ENCODE measurements at regions not wholly inside any gene's neighbourhood (a gene's known extent, or its start where the extent isn't known, plus 50 kb on each side); places are given as distances from the start of the nearest gene placed in this dataset.

DNA sequence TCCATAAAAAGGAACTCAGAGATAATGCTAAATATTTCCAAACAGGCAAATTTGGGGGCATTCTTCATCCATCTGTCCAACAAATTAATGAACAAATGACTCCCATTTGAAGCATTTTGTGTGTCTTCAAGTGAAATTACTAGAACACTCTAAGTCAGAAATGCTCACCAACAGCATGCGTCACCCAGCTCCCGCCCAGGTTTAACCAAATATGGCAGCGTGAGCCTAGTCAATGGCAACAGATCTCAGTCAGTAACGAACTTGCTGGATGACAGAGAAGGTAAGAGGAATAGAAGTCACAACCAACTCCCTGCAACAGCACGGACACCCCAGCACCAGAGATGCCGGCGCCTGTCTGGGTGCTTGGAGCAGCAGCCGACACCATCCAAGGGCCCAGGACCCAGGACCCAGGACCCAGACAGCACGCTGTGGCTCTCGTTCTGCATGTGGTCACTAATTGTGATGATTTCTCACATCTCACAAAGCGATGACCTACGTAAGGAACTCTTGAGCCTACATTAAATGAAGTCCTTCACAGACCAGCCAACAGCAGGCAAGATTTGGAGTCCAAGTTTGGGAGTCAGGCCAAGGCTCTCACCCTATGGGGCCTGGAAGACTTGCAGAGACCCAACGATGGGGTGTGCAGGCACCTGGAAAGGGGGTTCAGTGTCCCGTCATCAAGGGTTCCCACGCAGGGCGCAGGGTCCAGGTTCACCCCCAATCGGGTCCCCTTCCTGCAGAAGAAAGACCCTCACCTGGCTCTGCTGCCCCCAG, 556.9 kb downstream of the BRD1 start:
- H3K9me3 ChIP-seq (ENCODE audit: control insufficient read depth, insufficient read depth, low read length), result no peaks in the 10 kb centered on the region
- H3F3A ChIP-seq (ENCODE audit: control insufficient read depth, insufficient read depth), result no peaks in the 10 kb centered on the region
- H3K4me3 ChIP-seq (ENCODE audit: low read length), result no peak overlapping the region
- H3K4me1 ChIP-seq (ENCODE audit: control insufficient read depth, low read length), result no peaks in the 10 kb centered on the region
- no peaks in the 10 kb centered on the region for H3K79me2 ChIP-seq (ENCODE audit: control insufficient read depth, low read length)
- no peaks in the 10 kb centered on the region for H3K36me3 ChIP-seq (ENCODE audit: control insufficient read depth, low read length)
- no peak overlapping the region for H3K27ac ChIP-seq (ENCODE audit: low read depth, low read length)
- no peak overlapping the region for H3K4me2 ChIP-seq (ENCODE audit: low read length)
- TF ChIP-seq, protein P1, sequence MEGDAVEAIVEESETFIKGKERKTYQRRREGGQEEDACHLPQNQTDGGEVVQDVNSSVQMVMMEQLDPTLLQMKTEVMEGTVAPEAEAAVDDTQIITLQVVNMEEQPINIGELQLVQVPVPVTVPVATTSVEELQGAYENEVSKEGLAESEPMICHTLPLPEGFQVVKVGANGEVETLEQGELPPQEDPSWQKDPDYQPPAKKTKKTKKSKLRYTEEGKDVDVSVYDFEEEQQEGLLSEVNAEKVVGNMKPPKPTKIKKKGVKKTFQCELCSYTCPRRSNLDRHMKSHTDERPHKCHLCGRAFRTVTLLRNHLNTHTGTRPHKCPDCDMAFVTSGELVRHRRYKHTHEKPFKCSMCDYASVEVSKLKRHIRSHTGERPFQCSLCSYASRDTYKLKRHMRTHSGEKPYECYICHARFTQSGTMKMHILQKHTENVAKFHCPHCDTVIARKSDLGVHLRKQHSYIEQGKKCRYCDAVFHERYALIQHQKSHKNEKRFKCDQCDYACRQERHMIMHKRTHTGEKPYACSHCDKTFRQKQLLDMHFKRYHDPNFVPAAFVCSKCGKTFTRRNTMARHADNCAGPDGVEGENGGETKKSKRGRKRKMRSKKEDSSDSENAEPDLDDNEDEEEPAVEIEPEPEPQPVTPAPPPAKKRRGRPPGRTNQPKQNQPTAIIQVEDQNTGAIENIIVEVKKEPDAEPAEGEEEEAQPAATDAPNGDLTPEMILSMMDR (IDR thresholded peaks at IDR 0.05; ENCODE audit: low read depth, low read length, poor library complexity, severe bottlenecking), result no peak
- no peak for TF ChIP-seq EZH2phosphoT487 (IDR thresholded peaks at IDR 0.05; ENCODE audit: borderline replicate concordance, low read length)
- no peaks in the 10 kb centered on the region for H4K20me1 ChIP-seq (ENCODE audit: control insufficient read depth, insufficient read depth, low read depth, low read length)
- H3K27me3 ChIP-seq (ENCODE audit: control insufficient read depth, low read length), result no peaks in the 10 kb centered on the region
- no peaks in the 10 kb centered on the region for H3K9me2 ChIP-seq (replicated peaks; ENCODE audit: control insufficient read depth, low read length)

DNA sequence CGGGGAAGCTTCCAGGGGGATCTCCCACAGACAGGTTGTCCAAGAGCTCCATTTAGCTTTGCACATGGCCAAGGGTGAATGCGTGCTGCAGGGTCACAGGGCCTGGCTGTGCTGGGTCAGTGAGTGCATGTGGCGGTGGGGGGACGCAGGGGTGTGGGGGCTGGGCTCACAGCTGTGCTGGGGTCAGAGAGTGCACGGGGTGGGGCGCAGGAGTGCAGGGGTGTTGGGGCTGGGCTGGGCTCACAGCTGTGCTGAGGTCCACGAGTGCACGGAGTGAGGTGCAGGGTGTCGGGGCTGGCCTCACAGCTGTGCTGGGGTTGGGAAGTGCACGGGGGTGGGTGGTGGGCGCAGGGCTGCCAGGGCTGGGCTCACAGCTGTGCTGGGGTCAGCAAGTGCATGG, 557.7 kb downstream of the BRD1 start:
- no peaks in the 10 kb centered on the region for H3F3A ChIP-seq (ENCODE audit: control insufficient read depth, insufficient read depth)
- H3K27ac ChIP-seq (ENCODE audit: low read depth, low read length), result no peak overlapping the region
- H3K36me3 ChIP-seq (ENCODE audit: control insufficient read depth, low read length), result no peaks in the 10 kb centered on the region
- H3K9me3 ChIP-seq (ENCODE audit: control insufficient read depth, insufficient read depth, low read length), result no peaks in the 10 kb centered on the region
- no peak for TF ChIP-seq EZH2phosphoT487 (IDR thresholded peaks at IDR 0.05; ENCODE audit: borderline replicate concordance, low read length)
- H4K20me1 ChIP-seq (ENCODE audit: control insufficient read depth, insufficient read depth, low read depth, low read length), result no peaks in the 10 kb centered on the region
- no peak overlapping the region for H3K4me3 ChIP-seq (ENCODE audit: low read length)
- H3K27me3 ChIP-seq (ENCODE audit: control insufficient read depth, low read length), result no peaks in the 10 kb centered on the region
- no peaks in the 10 kb centered on the region for H3K9me2 ChIP-seq (replicated peaks; ENCODE audit: control insufficient read depth, low read length)
- no peaks in the 10 kb centered on the region for H3K4me1 ChIP-seq (ENCODE audit: control insufficient read depth, low read length)
- no peaks in the 10 kb centered on the region for H3K79me2 ChIP-seq (ENCODE audit: control insufficient read depth, low read length)
- no peak overlapping the region for H3K4me2 ChIP-seq (ENCODE audit: low read length)

DNA sequence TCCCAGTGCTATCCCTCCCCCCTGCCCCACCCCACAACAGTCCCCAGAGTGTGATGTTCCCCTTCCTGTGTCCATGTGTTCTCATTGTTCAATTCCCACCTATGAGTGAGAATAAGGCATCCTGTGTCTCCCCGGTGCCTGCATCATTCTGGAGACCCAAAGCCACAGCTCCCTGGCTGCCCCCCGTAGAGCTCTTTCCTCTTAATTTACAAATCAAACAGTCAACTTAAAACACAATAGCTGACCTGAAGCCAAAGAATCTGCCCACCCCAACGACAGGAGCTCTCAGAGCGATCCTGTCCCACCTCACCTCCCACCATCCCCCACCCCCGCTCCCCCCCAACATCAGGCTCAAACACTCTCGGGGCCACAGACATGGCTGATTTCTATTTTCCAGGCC, 558.3 kb downstream of the BRD1 start:
- Histone ChIP-seq H3K9me3 (ENCODE audit: control insufficient read depth, insufficient read depth, low read length) (no peaks in the 10 kb centered on the region), H3K9me2 (replicated peaks; ENCODE audit: control insufficient read depth, low read length) (no peaks in the 10 kb centered on the region), H3K36me3 (ENCODE audit: control insufficient read depth, low read length) (no peaks in the 10 kb centered on the region), H3K4me1 (ENCODE audit: control insufficient read depth, low read length) (no peaks in the 10 kb centered on the region), H4K20me1 (ENCODE audit: control insufficient read depth, insufficient read depth, low read depth, low read length) (no peaks in the 10 kb centered on the region), H3F3A (ENCODE audit: control insufficient read depth, insufficient read depth) (no peaks in the 10 kb centered on the region), H3K4me3 (ENCODE audit: low read length) (no peak overlapping the region), H3K79me2 (ENCODE audit: control insufficient read depth, low read length) (no peaks in the 10 kb centered on the region), H3K4me2 (ENCODE audit: low read length) (no peak overlapping the region), H3K27ac (ENCODE audit: low read depth, low read length) (no peak overlapping the region), H3K27me3 (ENCODE audit: control insufficient read depth, low read length) (no peaks in the 10 kb centered on the region)
- TF ChIP-seq, protein P1 (IDR thresholded peaks at IDR 0.05; ENCODE audit: low read depth, low read length, poor library complexity, severe bottlenecking), result no peak

DNA sequence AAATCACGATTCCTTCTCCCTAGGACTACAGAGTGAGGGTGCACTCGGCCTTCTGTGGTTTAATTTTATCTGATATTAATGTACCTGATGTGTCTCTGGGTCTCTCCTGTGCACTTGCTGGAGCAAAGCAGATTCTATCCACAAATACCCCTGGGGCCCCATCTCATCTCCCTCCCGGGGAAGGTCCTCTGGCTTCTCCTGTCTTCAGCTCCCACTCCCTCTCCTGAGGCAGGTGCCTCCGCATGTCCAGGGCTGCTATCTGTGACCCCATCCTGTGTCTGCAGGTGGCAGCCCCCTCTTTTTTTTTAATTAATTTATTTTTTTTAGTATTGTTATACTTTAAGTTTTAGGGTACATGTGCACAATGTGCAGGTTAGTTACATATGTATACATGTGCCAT, 558.7 kb downstream of the BRD1 start:
- no peak for TF ChIP-seq EZH2phosphoT487 (IDR thresholded peaks at IDR 0.05; ENCODE audit: borderline replicate concordance, low read length)
- TF ChIP-seq, protein P1 (IDR thresholded peaks at IDR 0.05; ENCODE audit: low read depth, low read length, poor library complexity, severe bottlenecking), result no peak
- no peaks in the 10 kb centered on the region for H4K20me1 ChIP-seq (ENCODE audit: control insufficient read depth, insufficient read depth, low read depth, low read length)

More for the DNA sequence above, 558.7 kb downstream of the BRD1 start:
- Histone ChIP-seq H3K27me3 (ENCODE audit: control insufficient read depth, low read length) (no peaks in the 10 kb centered on the region), H3K4me1 (ENCODE audit: control insufficient read depth, low read length) (no peaks in the 10 kb centered on the region), H3K79me2 (ENCODE audit: control insufficient read depth, low read length) (no peaks in the 10 kb centered on the region), H3F3A (ENCODE audit: control insufficient read depth, insufficient read depth) (no peaks in the 10 kb centered on the region), H3K9me3 (ENCODE audit: control insufficient read depth, insufficient read depth, low read length) (no peaks in the 10 kb centered on the region), H3K9me2 (replicated peaks; ENCODE audit: control insufficient read depth, low read length) (no peaks in the 10 kb centered on the region), H3K36me3 (ENCODE audit: control insufficient read depth, low read length) (no peaks in the 10 kb centered on the region), H3K4me2 (ENCODE audit: low read length) (no peak overlapping the region), H3K4me3 (ENCODE audit: low read length) (no peak overlapping the region), H3K27ac (ENCODE audit: low read depth, low read length) (no peak overlapping the region)
